ENCODE measurements at regions not wholly inside any gene's neighbourhood (a gene's known extent, or its start where the extent isn't known, plus 50 kb on each side); places are given as distances from the start of the nearest gene placed in this dataset.
A peak's percentile ranks its signal among the peaks of the same experiment; 100 is the strongest.

DNA sequence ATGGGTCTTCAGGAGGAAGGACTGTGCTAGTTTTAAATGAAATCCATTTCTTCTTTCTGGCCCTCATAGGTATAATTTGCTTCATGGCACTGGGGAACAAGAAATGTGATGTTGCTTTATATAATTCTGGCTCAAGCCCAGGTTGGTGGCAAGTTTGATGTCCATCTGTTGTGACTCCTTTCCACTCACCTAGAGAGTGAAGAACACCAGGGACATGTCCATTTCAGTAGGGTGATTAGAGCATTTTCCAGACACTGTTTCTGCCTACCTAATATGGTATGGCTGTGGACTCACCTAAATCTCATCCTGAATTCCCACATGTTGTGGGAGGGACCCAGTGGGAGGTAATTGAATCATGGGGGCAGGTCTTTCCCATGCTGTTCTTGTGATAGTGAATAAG, 278.1 kb downstream of the LMX1A start:
- DNase-seq = no peak
- in situ Hi-C loops (cut with MboI; ENCODE audit: low pct_unique_long_range_greater_than_20kb, low sequenced_read_pairs) = no loop called here

DNA sequence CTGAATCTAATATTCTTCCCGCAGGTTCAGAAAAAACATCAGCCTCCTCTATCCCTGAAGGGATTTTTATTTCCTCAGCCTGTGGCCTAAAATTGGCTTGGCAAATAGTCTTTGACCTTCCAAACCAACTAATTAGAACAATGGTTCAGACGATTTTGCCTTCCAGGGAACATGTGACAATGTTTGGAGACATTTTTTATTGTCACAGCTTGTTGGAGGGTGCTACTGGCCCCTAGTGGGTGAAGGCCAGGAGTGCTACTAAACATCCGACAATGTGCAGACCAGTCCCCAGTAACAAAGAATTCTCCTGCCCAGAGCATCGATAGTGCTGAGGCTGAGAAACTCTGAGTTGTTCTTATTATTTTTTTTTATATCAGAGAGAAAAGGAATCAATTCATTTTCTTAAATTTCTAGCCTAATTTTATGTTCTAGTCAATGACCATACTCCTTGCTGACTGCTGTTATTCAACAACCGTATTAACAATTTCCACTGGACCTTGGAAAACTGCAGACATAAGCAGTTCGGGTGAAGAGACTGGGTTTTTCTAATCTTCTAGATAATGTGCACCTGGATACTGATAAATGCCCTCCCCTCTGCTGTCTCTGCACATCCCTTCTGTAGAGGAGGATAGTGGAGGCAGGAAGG, 280.7 kb downstream of the LMX1A start:
- in situ Hi-C loops (cut with MboI; ENCODE audit: low pct_unique_long_range_greater_than_20kb, low sequenced_read_pairs) = no loop called here
- peak; percentile 28 for DNase-seq

DNA sequence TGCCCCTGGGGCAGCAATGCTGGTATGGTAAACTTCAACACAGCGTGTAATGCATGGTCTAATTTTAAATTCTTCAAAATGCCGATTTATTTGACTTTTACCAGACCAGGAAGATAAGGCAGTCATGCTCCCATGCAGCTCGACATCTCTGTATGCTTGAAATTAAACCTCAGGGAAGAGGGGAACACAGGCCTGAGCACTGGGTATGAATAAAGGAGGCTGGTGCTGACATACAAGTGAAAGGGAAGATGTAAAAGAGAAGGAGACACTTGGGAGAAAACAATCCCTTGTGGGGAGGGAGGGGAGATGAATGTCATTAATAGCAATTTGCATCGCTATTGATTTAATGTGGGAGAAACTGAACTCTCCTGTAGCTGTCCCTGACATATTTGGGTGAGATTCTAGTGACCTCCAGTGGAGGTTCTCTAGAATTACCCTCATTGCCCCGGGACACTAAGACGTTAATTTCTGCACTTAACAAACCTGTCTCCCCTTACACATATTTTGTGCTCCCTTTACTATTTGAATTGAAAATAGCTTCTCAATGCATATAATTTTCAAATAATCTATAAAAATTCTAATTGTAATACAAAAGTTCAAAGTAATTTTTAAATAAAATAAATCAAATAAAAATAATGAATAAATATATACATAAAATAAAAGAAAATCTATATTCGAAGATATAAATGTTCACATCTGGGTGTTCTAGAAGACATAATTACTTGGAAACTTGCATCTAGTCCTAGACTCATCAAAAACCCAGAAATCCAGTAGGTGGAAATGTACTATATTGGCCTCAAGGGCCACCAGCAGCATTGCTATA, 283.1 kb downstream of the LMX1A start:
- in situ Hi-C loops (cut with MboI; ENCODE audit: low pct_unique_long_range_greater_than_20kb, low sequenced_read_pairs) = no loop called here
- peak; percentile 56 for DNase-seq

DNA sequence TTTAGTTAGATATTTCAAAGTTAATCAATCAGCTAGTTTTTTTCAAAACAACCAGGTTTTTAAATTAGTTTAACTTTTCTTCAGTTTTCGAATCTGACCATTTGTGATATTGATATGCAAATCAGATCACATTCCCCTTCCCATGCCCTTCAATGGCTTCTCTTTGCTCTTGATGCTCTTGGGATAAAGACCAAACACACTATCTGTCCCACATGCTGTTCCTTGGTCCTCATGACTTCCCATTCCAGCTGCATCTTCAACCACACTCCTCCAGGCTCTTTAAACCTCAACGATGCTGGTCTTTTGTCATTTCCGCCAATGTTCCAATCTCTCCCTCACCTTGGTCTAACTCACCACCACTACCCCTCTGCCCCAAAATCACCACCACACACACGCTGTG, 285.8 kb downstream of the LMX1A start:
- in situ Hi-C loops (cut with MboI; ENCODE audit: low pct_unique_long_range_greater_than_20kb, low sequenced_read_pairs) = no loop called here
- no peak for DNase-seq

DNA sequence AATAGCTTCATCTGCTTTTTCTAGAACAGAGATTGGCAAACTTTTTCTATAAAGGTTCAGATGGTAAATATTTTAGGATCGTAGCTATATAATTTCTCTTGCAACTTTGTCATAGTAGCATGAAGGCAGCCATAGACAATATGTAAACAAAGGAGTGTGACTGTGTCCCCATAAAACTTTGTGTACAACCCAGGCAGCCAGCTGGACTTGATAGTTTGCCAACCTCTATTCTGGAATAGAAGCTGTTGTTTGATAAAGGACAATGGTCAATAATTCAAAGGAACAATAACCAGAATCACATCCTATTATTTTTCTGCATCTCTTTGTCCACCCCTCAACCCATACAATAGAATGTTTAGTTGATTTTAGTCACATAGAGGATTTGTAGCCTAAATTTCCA, 286.7 kb downstream of the LMX1A start:
- in situ Hi-C loops (cut with MboI; ENCODE audit: low pct_unique_long_range_greater_than_20kb, low sequenced_read_pairs) = no loop called here
- DNase-seq = no peak

DNA sequence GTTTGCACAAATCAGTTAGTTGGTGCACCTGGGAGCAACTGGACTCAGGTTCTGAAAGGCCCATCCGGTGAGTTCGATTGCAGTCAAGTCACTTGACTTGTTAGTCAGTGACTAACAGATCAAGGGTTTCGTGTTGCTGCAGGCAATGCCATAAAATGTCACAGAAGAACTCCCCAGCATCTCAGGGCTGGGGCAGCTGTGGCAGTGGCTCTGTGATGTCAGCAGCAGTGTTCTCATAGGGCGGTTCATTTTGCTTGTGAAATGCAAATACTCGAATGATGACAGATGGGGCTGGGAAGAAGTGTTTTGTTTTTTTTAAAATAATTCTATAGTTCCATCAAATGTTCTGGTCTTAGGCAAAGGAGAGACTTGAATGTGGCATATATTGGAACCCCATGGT, 287.8 kb downstream of the LMX1A start:
- in situ Hi-C loops (cut with MboI; ENCODE audit: low pct_unique_long_range_greater_than_20kb, low sequenced_read_pairs) = no loop called here
- DNase-seq = no peak

DNA sequence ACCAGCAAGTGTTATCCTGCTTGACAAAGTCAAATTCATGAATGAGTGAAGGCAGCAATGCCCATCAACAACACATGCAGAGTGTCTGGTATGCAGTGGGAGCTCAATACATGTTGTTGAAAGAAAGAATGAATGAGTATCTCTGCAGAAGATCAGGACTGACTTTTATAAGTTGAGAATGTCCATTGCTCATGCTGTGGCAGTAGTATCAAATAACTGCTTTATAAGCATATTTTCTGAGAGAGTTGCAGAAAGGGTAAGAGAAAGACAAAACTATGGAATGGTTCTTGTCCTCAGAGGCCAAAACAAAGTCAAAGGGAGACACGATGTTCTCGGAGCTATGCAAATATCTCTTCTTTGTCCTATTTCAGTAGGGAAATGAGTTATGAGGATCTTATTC, 288.7 kb downstream of the LMX1A start:
- in situ Hi-C loops (cut with MboI; ENCODE audit: low pct_unique_long_range_greater_than_20kb, low sequenced_read_pairs) = no loop called here
- DNase-seq = no peak

DNA sequence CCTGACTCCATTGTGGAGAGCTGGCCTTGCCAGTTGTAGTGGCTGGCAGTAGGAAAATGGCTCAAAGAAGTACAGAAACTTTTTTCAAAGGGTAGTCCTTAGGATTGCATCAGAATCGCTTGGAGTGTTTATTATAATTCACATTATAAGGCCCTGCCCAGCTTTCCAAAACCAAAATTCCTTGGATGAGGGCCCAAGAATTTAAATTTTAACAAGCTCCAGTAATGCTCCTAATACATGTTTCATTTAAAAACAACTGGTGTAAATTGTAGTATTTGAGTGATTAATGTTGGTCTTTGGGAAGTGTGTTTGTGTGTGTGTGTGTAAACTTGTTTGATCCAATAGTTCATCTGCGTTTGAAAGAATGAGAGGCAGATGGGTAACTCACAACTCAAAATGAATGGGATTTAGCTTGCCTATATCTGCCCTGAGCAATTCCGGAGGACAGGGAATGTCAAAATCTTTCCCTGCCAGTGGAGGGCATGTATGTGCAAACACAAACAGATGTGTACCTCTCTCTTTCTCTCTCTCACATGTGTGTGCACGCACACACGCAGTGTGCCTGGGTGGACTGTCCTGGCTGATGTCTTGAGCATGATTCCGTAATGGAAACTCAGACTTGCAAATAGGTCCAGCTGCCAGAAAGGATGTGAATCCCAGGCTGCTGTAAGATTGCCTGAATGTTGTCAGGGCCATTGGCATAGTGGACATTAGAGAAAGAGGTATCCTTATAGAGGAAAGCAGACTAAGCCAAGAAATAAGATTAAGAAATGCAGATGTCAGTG, 293.1 kb downstream of the LMX1A start:
- in situ Hi-C loops (cut with MboI; ENCODE audit: low pct_unique_long_range_greater_than_20kb, low sequenced_read_pairs) = no loop called here
- no peak for DNase-seq

DNA sequence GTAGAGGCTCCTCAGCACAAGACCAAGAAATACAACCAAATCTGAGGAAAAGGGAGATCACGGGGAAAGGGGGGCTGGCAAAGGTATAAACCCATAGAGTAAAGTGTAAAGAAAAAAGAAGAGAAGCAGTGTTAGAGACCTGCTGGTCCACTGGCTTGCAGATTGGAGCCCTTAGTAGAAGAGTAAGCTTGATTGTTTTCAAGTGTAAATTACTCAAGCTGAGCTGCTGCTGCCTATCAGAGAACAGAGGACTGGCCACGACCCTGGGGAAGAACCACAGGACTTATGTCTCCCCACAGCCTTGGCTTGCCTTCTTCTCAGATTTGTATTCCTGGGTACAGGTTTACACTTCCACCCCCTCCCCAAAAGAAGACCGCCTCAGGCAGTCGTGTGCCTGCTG, 294.2 kb downstream of the LMX1A start:
- DNase-seq = no peak
- in situ Hi-C loops (cut with MboI; ENCODE audit: low pct_unique_long_range_greater_than_20kb, low sequenced_read_pairs) = no loop called here

DNA sequence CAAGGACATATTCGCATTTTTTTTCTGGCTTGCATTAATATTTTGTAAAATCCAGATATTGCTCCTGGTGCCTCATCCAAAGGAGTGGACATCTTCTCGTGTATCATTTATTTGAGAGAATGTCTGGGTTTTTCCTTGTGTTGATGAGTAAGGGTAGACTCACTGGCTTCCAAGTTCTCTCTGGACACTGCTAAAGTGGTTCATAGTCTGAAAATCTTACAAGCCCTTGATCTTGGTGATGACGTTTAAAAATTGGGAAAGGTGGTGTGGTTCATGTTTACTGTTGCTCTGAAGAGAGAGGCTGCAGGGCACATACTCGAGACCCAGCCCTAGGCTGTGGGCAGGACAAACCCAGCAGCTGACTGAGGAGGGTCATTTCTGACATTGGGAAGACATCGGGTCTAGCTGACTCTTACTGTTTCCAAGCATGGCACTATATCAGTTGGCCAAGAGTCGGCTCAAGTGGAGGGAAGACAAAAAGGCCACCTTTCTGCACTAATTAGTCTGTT, 296.2 kb downstream of the LMX1A start:
- in situ Hi-C loops (cut with MboI; ENCODE audit: low pct_unique_long_range_greater_than_20kb, low sequenced_read_pairs) = no loop called here
- no peak for DNase-seq

DNA sequence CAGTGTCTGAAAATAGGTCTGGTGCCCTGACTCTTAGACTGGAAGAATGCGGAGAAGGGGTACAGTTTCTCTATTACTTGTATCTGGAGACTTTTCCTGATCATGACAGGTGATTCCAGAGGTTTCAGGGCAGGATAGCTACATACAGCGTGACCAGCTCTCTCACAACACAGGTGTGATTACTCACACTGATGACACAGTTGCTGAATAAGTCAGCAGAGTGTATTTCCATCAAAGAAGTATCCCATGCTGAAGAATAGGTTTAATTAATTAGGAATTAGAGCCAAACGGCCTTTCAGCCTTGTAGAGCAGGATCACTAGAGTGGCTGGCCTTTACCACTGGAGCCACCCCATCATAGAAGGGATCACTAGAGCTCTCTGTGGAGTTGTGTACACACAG, 298.6 kb downstream of the LMX1A start:
- in situ Hi-C loops (cut with MboI; ENCODE audit: low pct_unique_long_range_greater_than_20kb, low sequenced_read_pairs) = no loop called here
- no peak for DNase-seq

DNA sequence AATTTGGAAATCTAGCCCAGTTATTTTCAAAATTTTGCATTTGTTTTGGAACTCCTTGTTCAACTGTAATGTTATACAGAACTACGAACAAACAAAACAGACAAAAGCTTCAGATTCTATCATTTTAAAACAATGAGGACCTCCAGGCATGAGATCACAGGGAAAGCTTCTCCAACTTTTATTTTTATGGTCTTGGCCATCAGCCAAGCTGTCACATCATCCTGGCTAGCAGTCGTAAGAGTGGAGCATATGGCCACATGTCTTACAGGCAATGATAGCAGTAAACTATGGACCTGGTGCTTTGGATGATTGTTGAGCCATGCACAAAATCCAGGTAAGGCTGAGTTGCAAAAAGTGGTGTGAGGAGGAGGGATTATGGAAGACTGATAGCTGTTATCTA, 299.6 kb downstream of the LMX1A start:
- DNase-seq = no peak
- in situ Hi-C loops (cut with MboI; ENCODE audit: low pct_unique_long_range_greater_than_20kb, low sequenced_read_pairs) = no loop called here

DNA sequence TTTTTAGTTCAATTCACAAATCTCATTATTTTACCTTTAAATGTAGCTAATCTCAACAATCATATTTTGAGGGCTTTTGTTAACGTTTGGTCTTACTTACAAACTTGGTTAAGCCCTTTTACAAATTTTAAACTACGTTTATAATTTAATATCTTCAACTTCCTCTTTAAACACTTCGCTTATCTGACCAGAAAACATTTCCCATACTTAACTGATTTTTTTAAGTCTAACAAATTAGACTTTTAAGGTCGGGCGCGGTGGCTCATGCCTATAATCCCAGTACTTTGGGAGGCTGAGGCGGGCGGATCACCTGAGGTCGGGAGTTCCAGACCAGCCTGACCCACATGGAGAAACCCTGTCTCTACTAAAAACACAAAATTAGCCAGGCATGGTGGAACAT, 300.9 kb downstream of the LMX1A start:
- DNase-seq = no peak
- in situ Hi-C loops (cut with MboI; ENCODE audit: low pct_unique_long_range_greater_than_20kb, low sequenced_read_pairs) = no loop called here

DNA sequence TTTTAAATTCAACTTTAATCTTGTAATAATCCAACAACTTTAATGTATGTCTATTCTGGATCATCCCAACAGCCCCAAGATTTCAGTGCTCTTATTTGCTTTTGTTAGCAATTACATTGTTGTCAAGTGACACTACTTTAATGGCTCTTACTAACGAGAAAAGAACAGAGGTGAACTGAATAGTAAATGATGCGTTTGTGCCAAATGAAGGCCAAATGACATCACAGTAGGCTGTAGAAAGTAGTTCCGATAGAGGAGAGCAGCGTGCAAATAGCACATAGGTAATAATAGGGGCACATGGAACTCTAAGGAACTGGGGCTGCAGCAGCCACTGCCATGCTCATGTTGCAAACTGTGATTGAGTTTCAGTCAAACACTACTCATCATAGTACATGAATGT, 301.9 kb downstream of the LMX1A start:
- in situ Hi-C loops (cut with MboI; ENCODE audit: low pct_unique_long_range_greater_than_20kb, low sequenced_read_pairs) = no loop called here
- DNase-seq = no peak

DNA sequence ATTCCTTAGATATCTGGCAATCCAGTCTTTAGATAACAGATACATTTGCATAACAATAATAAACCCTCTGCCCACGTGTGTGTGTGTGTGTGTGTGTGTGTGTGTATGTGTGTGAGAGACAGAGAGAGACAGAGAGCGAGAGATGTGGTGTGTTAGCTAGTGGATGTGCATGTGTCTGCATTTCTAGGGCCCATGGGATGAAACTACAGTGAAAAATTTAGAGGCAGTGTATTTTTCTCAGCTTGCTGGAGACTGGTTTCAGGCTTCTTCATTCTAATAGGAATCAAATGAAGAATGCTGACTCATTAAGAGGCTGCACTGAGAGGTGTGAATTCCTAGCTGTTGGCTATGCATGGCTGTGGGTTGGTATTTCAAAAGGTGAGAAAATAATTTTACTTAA, 303.2 kb downstream of the LMX1A start:
- no peak for DNase-seq
- in situ Hi-C loops (cut with MboI; ENCODE audit: low pct_unique_long_range_greater_than_20kb, low sequenced_read_pairs) = no loop called here

DNA sequence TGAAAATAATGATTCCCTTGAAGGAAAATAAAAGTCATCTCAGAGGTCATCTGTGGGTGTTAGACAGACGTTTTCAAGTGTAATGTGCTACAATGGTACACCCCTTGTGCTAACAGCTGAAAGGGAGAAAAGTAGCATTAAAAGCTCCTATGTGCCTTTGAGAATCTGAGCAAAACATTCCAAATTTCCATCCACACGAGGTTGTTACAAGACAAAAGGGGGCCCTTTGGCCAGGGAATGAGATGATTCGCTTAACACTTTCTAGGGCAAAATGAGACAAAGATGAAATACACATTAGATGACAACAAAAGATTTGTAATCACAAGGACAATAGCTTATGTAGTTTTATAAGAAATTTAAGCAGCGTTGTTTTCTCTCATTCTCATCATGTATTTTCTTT, 303.6 kb downstream of the LMX1A start:
- in situ Hi-C loops (cut with MboI; ENCODE audit: low pct_unique_long_range_greater_than_20kb, low sequenced_read_pairs) = no loop called here
- DNase-seq = no peak

DNA sequence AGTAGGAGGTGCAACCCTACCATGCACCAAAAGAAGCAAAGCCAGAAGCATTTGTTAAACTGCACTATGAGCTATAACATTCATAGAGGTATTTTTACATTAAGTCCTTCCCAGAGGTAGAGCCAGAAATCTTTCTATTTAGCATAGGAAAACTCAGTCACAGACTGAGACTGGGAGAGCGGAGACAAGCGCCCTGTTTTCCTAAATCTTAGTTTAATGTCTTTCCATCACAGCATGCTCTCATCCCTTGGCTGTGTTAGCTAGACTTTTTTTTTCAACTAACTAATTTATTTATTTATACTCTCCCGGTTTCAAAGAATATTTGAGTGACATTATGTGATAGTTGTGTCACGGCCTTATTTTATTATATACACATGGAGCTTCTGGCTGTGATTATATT, 304.1 kb downstream of the LMX1A start:
- in situ Hi-C loops (cut with MboI; ENCODE audit: low pct_unique_long_range_greater_than_20kb, low sequenced_read_pairs) = no loop called here
- no peak for DNase-seq

DNA sequence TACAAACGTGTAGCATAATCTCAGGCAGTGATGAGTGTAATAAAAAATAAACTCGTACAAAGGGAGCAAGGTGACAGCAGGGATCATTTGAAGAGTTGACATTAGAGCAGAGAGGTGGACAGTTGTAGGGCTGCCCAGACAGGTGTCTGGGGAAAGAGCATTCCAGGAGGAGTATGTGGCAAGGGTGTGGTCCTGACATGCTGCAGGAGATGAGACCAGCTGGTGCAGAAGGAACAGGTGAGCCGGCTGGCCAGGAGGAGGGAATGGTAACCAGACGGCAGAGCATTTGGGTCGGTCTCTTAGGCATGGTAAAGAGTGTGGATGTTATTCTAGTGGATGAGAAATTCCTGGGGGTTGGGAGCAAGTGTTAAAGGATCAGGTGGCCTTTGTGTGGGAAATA, 306.3 kb downstream of the LMX1A start:
- in situ Hi-C loops (cut with MboI; ENCODE audit: low pct_unique_long_range_greater_than_20kb, low sequenced_read_pairs) = no loop called here
- DNase-seq = no peak

DNA sequence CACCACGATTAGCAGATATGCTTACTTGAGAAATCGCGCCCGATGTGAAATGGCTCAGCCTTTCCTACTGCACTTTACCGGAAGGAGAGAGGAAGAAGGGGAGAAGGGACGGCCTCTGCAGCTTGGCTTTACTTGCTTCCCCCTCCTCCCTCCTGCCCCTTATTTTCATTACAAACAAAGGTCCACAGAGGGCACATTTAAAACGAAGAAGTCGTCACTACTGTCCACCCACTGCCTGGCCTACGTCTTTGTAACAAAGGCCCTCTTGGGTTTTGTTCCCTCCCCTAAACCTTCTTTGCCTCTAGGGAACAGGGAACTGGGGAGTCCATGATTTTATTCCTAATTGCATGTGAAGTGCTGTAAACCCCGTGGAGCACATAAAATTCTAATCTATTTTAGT, 308.5 kb downstream of the LMX1A start:
- no peak for DNase-seq
- in situ Hi-C loops (cut with MboI; ENCODE audit: low pct_unique_long_range_greater_than_20kb, low sequenced_read_pairs) = no loop called here

DNA sequence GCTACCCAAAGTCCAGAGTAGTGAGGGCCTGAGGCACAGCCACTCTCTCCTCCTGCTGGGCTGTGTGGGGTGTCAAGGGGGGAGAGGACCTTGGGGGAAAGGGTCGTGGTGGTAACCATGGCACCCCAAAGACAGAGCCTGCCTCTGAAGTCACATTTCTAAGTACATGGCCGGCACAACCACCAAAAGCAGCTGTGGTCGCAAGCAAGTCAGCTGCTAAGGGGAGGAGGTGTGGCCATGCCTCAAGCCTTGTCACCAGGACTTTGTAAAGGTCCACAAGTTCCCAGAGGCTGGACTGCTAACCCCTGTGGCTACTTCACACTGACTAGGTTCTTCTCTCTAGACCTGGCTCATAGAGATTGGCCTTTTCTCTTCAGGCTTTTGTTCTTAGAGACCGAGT, 310.6 kb downstream of the LMX1A start:
- in situ Hi-C loops (cut with MboI; ENCODE audit: low pct_unique_long_range_greater_than_20kb, low sequenced_read_pairs) = no loop called here
- DNase-seq = no peak
